Activated CD4-positive, alpha-beta T cell treated with anti-CD3 and anti-CD28 coated beads for 1 hour (primary cell): ENCODE measurements at regions not wholly inside any gene's neighbourhood (a gene's known extent, or its start where the extent isn't known, plus 50 kb on each side); places are given as distances from the start of the nearest gene placed in this dataset.

Source experiments
- DNase-seq: peaks from one replicate; pipeline ENCODE4 v3.0.0-alpha.2; 2020

DNA sequence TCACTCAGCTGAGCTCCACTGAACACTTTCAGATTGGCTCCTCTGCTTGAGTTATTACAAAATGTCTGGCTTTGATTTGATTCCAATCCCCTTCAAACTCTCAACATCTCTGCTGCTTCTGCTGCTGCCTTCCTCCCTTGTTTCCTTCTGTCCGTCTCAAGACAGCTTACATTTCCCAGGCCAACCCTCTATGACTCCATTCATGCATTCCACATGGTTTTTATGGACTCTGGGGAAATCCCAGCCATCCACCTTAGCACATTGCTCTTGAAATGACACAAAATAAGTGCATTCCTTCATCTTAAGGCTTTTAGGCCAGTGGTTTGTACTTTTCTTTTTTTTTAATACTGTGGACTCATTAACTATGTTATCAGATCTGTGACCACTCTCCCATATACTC, 68.5 kb upstream of the TMEM164 start:
- no peak for DNase-seq

DNA sequence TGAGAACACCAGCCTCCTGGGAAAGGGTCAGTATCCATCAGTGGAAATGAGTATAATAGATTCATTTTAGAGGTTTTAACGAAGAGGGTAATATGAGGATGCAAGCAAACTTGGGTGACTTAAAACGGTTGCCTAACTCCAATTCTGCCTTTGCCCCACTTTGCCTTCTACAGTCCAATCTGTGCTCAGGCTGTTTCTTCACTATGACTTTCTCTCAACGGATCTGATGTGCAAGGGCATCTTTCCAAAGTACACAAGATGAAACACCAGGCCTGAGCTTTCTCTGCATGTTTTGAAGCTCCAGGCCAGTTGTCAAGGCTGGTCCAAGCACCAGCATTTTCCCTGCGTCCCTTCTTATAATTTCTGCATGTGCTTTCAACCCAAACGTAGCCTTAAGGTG, 68.0 kb upstream of the TMEM164 start:
- DNase-seq: no peak

DNA sequence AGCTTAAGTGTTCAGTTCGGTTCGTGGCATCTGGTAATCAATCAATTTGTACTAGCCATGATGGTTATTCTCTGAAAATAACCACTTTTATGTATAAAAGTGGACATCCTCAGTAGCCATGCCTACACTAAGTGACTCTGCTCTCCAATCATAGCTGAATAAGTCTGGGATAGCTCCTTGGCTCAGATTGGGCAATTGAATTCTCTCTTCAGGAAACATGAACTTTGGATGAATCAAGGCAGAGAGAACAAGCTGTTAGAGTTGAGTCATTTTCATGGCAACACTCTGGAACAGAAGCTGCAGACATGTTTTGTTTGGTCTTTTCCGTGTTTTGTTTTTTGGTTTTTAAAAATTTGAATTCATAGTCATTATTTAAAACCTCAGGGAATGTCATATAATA, 66.8 kb upstream of the TMEM164 start:
- no peak for DNase-seq

DNA sequence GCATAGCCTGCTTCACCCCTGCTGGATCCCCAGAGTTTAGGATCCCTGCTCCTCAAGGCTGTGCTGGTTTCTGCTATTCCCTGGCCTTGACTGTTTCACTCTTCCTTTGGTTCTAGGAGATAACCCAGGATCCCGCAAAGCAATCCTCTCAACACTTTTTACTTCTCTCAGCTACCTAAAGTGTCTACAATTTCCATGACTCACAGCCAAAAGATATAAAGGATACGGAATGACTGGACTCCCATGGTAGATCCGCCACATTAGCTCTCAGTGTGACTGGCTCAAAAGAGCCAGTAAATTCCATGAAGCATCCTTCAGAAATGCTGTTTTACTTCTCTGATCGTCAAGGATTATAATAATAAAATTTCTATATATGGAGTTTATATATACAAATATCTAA, 66.3 kb upstream of the TMEM164 start:
- no peak for DNase-seq

DNA sequence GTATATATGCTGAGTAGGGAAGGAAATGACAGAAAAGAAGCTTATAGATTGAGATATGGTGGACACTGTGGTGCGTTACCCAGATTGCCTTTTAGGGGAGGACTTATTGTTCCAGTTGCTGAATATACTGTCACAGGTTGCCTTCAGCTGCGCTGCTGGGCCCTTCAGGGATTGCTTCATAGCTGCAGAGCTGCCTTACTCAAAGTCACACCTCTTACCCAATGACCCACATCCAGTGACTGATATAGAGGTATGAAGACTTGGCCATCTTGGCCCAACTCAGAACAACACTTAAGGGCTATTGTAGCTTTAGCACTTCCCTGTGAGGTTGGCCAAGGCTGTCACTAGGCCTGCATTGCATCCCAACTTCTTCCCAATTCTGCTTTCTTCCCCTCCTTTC, 63.4 kb upstream of the TMEM164 start:
- no peak for DNase-seq

DNA sequence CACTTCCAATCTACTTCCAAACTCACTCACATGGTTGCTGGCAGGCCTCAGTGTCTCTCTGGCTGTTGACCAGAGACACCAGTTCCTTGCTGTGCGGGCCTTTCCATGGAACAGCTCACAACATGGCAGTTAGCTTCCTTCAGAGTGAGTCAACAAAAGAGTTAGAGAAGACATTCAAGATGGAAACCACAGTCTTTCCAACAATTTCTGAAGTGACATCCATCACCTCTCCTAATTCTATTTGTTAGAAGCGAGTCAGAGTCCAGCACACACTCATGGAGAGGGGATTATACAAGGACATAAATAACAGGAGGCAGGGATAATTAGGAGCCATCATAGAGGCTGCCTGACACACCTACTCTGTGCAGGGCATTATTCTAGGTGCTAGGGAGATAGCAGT, 62.5 kb upstream of the TMEM164 start:
- no peak for DNase-seq

DNA sequence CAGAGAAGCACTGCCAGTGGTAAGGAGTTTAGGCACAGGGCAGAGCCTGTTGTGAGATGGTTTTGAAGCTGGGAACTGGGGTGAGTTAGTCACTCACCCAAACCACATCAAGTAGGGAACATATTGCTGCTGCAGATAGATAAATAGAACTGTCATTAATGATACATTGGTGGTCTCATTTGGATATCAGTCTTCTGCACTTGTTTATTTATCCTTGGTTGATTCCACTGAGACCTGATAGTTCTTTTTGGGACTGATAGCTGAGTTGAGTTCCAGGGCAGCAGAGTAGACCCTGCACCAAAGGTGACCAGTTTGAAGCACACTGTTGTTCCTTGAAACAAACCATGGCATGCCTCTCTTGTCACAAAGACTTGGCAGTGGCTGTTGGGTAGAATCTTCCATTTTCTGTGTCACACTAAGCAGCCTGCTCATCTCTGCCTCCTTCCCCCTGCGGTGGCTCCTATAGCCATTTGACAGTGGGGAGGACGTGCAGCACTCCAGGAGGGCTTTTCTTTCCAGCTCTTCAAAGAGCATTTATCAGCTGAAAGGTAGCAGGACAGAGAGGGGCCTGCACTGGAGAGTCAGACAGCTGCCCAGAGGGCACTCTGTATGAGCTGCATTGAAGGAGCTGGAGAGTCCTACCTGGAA, 59.7 kb upstream of the TMEM164 start:
- DNase-seq: no peak

DNA sequence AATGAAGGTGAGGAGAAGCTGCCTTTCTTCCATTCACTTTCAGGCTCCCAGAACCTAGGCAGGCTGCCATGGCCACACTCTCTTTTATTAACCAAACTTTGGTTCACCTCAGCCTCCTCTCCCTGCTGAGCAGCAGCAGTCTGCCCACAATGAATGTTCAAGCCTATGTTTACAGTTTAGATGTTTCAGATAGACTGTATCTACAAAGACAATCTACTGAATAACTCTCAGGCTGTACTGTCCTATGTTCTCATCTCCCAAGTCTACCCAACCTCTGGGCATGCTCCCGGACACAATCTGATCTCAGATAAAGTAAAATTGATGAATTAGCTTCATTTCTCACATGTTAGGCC, 59.2 kb upstream of the TMEM164 start:
- no peak for DNase-seq

DNA sequence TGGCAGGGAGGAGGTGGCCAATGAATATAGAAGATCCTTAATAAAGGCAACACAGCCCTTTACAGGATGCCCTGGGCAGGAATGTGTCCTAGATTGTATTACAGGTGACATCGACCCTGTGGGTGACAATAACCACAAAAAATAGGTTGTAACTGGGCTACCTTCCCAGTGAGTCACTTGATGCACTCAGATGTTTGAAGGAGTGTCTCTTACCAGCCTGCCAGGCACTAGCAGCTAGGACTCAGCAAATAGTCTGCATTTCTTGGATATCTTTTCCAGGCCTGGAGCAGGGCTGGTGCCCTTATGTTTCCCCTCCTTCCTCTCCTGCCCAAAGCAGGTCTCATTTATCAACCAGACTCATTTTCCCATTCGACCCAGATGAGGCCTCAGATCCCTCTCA, 50.9 kb upstream of the TMEM164 start:
- DNase-seq: no peak

DNA sequence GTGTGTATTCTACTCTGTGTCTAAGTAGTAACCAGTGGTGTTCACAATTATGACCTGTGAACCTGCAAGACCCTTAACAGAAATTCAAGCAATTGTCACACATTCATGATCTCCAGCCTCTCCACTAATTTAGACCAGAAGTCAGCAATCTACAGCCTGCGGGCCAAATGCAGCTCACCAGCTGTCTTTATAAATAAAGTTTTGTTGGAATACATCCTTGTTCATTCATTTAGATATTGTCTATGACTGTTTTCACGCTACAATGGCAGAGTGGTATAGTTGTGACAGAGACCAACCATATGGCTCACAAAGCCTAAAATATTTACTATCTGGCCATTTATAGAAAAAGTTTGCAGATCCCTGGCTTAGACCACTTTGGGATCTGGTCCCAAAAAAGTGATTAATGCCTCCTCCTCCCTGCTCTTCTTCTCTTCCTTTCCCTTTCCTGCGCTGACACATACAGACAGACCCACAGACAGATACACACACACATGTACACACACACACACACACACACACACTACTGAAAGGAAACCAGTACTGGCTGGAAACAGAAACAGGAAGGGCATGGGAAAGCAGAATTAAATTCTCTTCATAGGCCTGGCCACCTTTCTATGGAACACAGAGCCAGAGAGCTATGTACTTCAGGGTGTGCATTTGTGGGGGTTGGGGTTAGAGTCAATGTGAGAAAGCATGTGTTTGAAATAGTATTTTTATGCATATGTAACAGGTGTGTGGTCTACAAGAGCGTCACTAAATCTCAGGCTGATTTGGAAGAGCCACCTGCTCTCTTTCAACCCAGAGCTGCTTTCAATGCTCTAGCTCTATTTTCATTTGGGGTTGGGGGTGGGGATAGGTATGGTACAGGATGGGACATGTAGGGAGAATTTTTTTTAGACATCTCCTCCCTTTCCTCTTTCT, 49.7 kb upstream of the TMEM164 start:
- DNase-seq: no peak
